ENCODE measurements at regions not wholly inside any gene's neighbourhood (a gene's known extent, or its start where the extent isn't known, plus 50 kb on each side); places are given as distances from the start of the nearest gene placed in this dataset.
A peak's percentile ranks its signal among the peaks of the same experiment; 100 is the strongest.
"Not testable (repeated sequence)": the region's sequence is repeated elsewhere in the genome, so short reads cannot be mapped to it uniquely, and the experiment has no call there.

DNA sequence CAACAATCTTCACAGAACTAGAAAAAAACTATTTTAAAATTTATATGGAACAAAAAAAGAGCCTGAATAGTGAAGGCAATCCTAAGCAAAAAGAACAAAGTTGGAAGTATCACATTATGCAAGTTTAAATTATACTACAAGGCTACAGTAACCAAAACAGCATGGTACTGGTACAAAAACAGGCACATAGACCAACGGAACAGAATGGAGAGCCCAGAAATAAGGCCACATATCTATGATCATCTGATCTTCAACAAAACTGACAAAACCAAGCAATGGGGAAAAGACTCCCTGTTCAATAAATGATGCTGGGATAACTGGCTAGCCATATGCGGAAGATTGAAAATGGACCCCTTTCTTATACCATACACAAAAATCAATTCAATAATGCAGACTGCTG is 74.4 kb upstream of the RTN4 start:
- DNase-seq: not testable (repeated sequence)

DNA sequence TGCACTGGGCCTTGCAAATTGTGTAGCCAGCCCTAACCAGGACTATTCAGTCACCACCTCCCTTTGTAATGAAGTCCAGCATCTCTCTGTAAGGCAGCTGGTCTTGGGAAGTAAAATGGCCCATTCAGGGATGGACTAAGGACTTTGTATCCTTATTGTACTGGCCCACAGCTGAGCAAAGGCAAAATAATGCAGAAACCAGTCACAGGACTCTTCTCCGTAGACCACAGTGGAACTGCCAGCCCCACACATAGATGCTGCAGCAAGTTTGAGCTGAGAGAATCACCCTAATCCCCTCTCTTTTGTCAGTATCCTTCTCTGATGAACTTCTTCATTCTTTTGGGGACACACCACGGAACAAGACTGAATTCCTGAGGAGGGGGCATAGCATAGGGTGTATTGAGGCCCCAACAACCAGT is 73.6 kb upstream of the RTN4 start:
- DNase-seq: no peak

DNA sequence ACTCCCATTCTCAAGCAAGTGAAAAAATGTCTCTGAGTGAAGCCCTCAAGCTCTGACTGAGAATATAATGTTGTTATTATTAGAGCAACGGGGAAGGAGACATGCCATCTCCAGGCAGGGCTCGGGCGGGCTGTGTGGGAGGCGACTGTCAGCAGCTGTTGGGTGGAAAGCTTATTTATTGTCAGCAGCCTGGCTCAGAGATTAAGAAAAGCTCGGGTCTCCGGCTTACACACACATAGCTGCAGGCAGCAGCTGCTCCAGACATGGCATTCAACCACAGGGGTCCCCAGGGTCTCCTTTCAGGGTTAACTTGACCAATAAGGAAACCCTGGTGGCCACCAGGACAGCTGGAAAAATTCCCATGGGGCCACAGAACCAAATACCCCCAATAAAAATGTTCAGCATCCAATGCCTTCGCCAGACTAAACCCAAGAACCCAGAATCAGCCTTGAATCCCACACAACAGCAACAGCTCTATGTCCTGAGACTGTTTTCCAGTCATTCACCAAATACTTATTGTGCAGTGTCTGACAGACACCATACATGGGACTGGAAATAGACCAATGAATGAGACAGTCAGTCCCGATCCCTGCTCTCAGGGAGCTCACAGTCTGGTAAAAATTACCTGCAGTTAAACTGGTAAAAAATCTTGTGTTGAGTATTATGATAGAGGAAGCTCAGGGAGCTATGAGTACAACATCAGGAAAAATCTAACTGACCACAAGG is 70.5 kb upstream of the RTN4 start:
- peak; percentile 72 for DNase-seq

DNA sequence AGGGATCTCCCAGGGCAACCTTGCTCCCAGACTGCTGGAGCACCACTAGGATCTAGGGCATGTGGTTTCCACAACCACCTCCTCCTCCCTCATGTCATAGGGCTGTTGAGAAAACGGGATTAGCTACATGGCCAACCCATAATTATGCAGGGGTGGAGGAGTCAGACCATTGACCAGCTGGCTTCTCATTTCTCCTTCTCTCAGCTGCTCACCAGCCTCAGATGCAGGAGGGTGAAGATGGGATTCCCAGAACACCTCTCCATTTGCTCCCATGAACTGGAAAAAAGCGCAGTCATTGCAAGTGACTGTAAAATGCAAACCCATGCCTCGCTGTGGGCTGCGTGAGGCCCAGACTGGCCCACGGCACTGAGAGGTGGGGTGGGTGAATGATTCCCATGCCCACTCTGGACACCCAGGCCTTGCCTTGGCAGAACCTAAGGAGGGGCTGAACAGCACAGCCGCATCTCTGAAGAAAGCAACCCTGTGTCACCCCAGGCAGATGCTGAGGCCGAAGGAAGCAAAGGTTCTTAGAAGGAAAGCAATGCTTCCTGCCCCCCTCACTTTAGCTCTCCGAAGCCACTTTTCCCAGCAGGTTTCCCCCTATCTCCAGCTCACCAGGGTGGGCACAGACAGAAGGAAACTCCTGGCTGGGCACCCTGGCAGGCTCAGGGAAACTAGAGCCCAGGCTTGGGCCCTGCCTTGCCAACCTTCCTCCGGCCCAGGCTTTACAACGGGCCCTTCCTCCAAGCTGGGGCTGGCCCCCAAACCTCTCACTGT is 69.6 kb upstream of the RTN4 start:
- DNase-seq: no peak

DNA sequence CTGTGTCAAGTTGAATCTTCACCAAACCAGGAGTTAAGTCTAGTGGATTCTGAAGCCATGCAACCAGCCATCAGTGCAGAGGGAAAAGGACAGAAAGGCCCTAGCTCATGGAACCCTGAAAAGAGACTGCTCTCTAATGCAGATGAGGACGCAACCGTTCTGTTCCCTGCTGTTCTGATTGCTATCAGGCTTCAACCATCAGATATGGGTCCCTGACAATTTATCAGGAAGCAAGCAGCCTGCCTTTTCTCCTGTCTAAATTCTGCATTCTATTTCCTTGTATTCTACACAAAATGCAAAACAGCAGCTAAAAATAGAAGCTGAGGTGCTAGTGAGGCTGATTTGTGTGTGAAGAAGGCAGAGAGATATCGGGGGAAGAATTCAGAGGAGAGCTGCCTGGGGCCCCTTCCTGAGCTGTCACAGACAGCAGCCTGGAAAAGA is 68.4 kb upstream of the RTN4 start:
- DNase-seq: no peak

DNA sequence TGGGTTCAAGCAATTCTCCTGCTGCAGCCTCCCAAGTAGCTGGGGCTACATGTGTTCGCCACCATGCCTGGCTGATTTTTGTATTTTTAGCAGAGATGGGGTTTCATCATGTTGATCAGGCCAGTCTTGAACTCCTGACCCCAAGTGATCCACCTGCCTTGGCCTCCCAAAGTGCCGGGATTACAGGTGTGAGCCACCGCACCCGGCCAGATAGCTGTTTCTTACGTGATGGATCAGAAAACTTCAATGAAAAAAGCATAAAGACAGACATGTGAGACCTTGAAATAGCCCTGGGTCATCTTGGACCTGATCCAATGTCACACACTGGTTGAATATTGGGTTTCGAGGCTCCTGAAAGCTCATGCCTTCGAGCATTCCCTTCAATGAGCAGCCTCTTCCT is 66.7 kb upstream of the RTN4 start:
- DNase-seq: no peak

DNA sequence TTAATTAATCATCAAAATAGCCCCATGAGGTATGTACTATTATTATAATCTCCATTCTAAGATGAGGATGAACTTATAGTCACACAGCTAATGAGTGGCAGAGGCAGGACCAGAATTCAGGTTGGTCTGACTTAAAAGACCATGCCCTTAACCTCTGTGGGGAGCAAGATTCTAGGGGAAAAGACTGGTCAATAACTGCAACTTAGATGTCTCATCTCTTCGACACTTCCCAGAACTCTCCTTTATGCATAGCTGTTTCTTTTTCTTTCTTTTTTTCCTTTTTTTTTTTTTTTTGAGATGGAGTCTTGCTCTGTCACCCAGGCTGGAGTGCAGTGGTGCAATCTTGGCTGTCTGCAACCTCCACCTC is 66.3 kb upstream of the RTN4 start:
- no peak for DNase-seq

DNA sequence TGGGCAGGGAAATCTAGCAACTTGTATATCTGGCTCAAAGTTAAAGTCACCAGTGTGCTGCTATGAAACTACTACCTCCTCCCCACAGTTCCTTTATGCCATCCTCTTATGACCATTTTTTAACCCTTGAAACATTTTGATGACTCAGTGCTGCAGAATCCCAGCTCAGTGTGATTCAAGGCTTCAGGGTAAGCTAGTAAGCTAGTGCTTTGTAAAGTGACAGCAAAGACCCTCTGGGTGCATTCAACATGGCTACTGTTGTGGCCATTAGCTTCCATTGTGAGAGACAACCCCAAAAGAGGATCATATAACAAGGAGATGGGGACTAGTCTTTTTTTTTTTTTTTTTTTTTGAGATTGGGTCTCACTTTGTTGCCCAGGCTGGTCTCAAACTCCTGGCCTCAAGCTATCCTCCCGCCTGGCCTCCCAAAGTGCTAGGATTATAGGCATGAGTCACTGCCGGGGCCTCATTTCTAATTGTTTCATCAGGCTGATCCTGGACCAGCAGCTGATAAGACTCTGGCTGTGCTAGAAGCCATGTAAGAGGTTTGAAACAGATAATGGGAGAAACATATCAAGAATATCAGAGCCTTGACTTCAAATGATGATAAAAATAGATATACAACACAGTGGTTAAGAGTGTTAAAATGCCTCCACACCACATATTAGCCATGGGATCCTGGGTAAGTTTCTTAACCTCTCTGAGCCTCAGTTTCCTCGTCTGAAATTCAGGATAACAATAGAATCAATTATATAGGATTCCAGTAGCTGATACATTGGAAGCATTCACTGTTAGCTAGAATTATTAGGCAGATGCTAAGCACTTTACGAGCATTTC is 65.7 kb upstream of the RTN4 start:
- DNase-seq: no peak

DNA sequence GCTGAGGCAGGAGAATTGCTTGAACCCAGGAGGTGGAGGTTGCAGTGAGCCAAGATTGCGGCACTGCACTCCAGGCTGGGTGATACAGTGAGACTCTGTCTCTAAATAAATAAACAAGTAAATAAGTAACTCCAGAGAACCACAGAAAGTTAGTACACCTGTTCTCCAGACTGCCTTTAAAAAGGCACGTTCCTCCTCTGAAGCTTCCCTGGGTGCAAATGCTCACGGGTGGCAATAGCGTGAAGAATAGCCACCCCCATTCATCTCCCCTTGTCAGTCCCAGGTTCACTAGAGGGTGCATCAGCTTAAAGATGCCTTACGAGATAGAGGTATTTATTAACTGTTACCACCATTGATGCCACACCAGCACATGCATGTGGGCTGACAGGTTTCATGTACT is 64.3 kb upstream of the RTN4 start:
- DNase-seq: no peak

DNA sequence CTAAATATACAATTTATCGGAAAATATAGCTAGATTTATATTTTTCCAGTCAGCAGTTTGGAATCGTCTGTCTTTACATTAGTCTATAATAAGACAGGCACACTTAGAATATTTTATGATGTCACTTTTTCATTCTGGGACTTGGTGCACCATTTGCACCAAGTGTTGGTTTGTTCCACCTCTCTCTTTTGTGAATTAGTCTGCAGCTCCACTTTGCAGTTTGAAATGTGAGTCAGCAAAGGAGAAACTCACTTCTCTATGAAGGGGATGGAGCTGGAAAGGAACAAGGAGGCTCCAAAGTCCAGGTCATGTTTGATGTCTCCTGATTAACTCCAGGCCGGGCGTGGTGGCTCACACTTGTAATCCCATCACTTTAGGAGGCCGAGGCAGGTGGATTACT is 63.8 kb upstream of the RTN4 start:
- no peak for DNase-seq

DNA sequence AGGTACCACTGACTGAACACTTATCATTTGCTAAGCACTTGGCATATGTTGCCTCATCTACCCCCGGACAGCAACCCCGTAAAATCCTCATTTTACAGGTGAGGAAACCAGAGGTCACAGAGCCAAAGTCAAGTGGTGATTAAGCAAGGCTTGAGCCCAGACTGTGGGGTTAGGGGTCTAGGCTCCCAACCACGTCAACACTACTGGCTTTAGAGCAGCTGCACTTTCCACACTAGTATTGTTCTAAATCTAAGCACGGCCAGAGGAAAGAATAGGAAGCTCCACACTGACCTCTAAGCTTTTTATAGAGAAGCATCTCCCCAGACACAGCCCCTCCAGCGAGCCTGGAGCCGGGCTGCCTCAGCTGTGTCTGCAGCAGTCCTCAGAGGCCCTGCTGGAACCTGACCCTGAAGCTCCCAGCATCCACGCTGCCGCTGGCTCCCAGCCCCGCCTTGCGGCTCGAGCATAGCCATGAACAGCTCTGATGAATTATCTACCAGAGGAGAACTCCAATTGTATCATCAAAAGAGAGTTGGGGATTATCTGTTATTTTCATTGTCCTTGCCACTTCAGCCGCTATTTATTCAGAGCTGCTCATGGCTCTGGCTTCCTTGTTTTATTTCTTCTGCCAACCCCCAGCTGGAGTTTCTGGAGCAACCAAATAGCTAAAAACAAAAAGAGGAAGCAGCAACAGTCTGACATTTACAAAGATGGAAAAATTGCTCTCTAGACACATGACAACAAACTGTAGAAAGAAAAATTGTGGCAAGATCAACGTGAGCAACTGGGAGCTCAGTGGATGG is 62.2 kb upstream of the RTN4 start:
- DNase-seq: peak; percentile 57

DNA sequence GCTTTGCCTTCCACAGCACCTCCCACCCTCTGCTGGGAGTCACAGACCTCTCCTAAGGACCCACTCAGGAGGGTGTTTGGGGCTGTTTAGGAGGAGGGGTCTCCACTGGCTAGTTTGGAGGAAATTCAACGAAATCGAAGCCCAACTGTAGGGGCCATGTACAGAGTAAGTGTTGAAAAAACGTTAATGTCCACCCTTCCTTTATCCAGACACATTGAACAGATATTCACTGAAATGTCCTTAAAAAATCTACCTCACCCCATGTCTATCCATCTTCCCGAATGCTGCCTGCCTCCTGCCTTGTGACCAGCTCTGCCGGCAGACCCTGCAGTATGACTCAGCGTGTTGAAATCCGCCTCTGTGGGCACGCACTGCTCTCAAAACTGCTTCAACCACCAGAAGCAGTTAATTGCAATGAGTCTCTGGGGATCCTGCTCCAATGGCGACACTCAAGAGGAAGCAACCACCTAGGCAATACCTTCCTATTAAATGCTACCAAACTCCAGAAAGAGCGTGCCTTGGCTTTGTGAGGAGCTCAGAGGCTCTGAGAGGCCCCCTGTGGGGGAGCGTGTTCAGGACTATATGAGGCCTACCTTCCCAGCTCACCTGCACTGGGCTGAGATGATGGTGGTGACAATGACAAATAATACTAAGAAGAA is 61.4 kb upstream of the RTN4 start:
- DNase-seq: no peak

DNA sequence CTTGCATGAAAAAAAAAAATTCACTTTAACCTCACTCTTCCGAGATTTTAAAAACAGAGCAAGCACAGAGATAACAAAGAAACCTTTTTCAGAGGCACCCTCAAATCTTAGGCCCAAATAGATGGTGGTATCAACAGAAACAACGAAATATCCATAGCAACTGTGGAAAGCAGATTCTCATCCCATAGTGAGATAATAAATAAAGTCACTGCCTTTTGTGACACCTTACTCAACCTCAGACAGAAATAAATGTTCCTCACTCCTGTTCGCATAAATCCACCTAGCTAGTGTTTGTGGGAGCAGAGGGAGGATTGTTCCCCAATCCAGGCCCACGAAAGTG is 60.9 kb upstream of the RTN4 start:
- no peak for DNase-seq

DNA sequence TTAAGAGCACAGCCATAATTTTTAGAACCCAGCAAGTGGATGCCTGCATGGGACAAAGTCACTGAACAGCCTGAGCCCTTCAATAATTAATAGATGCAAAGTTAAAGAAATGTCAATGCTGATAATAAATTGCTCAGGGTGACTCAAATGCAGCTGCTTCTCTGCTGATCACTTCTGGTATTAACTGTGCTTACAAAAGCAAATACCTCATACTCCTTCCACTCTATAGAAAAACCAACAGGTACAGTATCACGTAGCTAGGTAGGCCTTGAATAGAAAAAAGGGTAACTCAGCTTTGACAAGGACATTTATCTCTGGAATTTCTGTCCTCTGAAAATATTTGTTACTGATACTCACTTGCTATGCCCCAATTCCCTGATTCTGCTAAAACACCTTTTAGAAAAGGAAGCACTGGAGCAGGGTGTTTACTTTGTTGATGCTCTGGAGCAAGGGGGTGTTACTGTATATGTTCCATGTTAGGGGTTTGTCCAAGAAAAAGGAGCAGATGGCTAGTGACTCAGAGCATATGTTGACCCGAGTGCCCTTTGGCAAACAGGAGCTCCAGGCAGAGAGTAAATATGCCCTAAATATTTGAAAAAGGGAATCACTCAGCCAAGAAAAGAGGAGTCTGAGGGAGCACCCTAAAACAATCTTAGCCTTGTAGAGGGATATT is 59.1 kb upstream of the RTN4 start:
- no peak for DNase-seq

DNA sequence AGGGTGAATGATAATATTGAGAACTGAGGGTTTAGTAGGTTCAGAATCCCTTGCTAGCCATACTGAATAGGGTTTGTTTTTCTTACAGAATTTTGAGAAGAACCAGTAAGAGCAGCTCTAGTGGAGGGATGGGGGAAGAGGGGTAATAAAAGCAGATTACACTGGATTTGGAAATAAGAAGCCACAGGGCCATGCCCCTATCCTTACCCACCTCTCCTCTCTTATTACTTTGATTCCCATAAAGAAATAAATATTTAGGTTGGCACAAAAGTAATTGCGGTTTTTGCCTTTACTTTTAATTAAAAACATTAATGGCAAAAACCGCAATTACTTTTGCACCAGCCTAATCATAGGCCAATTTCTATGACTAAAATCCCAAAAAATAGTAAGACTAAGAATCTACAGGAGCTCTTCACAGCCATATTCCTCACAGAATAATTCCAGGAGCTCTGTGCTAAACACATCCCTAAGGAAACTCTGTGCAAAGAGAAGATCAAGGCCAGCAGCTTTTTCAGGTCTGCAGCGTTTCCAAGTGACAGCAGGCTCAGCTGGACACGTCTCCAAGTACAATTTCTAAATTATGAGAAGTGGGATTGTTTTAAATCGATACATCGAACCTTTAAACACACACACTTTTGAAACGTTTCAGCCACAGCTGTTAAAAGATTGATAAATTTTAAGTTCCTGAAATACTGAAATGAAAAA is 58.4 kb upstream of the RTN4 start:
- no peak for DNase-seq

DNA sequence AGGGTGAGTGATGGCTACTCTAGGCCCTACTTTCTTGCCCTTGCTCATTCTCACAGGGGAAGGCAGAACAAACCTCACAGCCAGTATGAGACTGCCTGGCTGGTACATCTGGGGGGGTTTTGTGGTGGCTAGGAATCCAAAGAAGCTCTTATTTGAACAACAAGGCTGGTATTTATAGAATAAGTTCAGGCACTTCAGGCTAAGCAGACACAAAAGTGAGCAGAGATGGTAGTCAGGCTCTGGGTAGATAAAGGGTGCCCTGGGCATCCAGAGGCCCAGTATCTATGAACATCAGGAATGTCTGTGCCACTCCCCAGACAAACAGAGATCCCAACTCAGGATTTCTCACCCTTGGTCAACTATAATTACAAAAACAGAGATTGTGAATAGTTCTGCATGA is 57.2 kb upstream of the RTN4 start:
- no peak for DNase-seq

DNA sequence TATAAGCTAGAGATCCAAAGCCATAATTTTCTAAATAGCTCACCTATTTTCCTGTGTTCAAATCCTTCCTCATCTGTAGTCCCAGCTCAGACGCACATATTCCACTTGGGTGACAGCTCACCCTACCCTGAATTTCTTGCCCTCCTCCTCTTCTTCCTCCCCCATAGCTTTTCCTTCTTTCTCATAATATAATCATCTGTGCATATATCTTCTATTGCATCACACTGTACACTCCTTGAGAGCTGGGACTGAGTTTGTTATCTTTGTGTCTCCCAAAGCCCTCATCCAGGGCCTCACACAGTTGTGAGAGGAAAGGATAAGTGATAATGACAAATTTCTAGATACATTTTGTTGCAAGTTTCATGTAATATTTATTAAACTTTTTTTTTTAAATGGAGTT is 55.9 kb upstream of the RTN4 start:
- DNase-seq: no peak

DNA sequence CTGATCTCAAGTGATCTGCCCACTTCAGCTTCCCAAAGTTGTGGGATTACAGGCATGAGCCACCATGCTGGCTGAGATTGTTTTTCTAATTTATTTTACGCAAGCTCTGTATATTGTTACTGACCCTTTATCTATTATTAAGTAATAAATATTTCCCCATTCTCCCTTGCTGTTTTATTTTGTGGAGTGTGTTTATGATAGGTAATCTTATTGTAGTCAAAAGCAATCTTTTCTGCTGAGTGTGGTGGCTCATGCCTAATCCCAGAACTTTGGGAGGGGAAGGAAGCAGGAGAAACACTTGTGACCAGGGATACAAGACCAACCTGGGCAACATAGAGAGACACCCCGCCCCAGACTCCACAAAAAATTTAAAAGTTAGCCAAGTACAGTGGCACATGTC is 55.2 kb upstream of the RTN4 start:
- DNase-seq: no peak

DNA sequence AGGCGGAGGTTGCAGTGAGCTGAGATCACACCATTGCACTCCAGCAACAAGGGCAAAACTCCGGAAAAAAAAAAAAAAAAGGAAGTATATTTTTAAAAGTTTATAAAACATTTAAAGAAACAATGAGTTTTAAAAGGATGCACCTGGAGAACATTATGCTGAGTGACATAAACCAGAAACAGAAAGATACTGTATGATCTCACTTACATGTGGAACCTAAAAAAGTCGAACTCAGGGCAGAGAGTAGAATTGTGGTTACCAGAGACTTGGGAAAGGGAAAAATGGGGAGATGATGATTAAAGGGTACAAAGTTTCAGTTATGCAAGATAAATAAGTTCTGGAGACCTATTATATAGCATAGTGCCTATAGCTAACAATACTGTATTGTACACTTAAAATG is 52.8 kb upstream of the RTN4 start:
- DNase-seq: no peak

DNA sequence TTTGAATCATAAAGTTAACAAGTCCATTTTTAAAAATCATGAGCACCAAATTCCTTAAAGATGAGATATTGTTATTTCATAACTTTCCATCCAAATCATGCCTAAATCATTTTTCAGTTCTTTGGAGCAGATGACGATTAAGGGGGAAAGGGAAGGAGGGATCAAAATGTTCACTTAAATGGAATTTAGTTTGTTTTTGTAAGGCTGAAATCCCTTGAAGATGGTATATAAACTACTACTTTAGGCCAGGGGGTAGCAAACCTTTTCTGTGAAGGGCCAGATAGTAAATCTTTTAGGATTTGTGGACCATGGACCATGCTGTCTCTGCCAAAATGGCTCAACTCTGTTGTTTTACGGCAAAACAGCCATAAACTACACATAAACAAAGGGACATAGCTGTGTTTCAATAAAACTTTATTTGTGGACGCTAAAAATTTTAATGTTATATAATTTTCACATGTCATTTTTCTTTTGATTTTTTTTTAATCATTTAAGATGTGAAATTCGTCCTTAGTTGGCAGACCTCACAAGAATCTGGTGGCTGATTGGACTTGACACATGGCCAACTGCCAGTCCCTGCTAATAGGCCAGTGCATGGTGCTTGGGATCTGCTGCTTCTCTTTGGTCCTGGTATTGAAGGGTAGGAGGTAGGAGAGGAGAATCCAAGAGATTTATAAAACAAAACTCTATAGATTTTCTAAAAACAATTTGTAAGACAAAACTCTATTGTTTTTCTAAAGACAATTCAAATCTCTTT is 52.0 kb upstream of the RTN4 start:
- no peak for DNase-seq

All from left kidney (tissue), 1 donor.